MCF 10A (cell line): ENCODE measurements at regions not wholly inside any gene's neighbourhood (a gene's known extent, or its start where the extent isn't known, plus 50 kb on each side); places are given as distances from the start of the nearest gene placed in this dataset.
A peak's percentile ranks its signal among the peaks of the same experiment; 100 is the strongest.

Experiments used
- BruUV-seq: library from RNA; stranded (reverse); fragments of 400-500 nt; replicated peaks from 2 replicates; lab custom pipeline; 2021; lab: Mats Ljungman, UMichigan
- CTCF ChIA-PET: fragments of 300-600 bp; sonication (Branson Sonifier 250); formaldehyde crosslinking; extraction: SDS; loops from one replicate; lab custom pipeline; 2021; ENCODE audit warnings: antibody characterized with exemption, inconsistent platforms; lab: Yijun Ruan, JAX
- POLR2A ChIA-PET: fragments of 300-600, 350-650 bp; sonication (Branson Sonifier 250); formaldehyde crosslinking; extraction: SDS; loops from one replicate; lab custom pipeline; 2020; ENCODE audit warnings: antibody characterized with exemption, inconsistent platforms; lab: Yijun Ruan, JAX
- DNase-seq: peaks from one replicate; pipeline ENCODE4 v3.0.0-alpha.2; 2018; ENCODE audit not compliant: unreplicated experiment
- H3K27ac Mint-ChIP-seq: one replicate; pipeline ENCODE4 v1.8.0; 2022; ENCODE audit warnings: mild to moderate bottlenecking, low read depth, mixed read lengths; ENCODE audit not compliant: unreplicated experiment
- H3K27me3 Mint-ChIP-seq: one replicate; pipeline ENCODE4 v1.8.0; 2022; ENCODE audit warnings: mixed read lengths; ENCODE audit not compliant: insufficient read depth, unreplicated experiment
- H3K36me3 Mint-ChIP-seq: one replicate; pipeline ENCODE4 v1.8.0; 2022; ENCODE audit warnings: mild to moderate bottlenecking, moderate library complexity, mixed read lengths; ENCODE audit not compliant: insufficient read depth, unreplicated experiment
- H3K4me1 Mint-ChIP-seq: one replicate; pipeline ENCODE4 v1.8.0; 2022; ENCODE audit warnings: mixed read lengths; ENCODE audit not compliant: insufficient read depth, unreplicated experiment
- H3K4me3 Mint-ChIP-seq: one replicate; pipeline ENCODE4 v1.8.0; 2022; ENCODE audit warnings: mild to moderate bottlenecking, moderate library complexity, mixed read lengths; ENCODE audit not compliant: unreplicated experiment
- H3K9me3 Mint-ChIP-seq: one replicate; pipeline ENCODE4 v1.8.0; 2022; ENCODE audit warnings: mixed read lengths; ENCODE audit not compliant: unreplicated experiment
- intact Hi-C: fragments of 100-400 bp; cut with micrococcal nuclease; formaldehyde crosslinking; loops from 2 replicates; pipeline ENCODE4 v1.14.1; 2022
- TF ChIP-seq, protein P1 (sequence below): fragments of 200-600 bp; IDR thresholded peaks from one replicate; pipeline ENCODE4 v1.8.0; 2022; ENCODE audit warnings: antibody characterized with exemption, mild to moderate bottlenecking; ENCODE audit not compliant: unreplicated experiment

DNA sequence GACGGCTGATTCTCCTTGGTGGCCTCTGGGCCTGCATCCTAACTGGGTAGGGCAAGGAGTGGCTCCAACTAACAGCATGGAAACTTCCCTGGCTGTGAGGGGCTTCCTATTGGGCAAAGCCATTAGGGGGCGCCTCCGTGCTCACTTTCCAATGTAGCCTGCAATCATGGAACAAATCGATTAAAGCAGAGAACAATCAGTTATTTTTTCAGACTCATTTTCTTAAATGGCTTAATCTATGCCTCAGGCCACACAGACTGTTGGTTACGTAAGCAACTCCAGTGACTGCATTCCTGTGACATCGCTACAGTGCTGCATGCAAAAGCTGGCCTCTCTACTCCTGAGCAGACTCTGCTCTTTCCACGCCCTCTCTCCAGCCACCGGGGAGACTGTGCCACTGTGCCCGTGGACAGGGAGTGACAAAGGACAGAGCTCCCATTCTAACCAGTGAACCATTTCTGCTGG, 278.9 kb downstream of the KLF13 start:
- no peaks in the 10 kb centered on the region for H3K27me3 Mint-ChIP-seq
- H3K4me3 Mint-ChIP-seq: peak overlapping the region; percentile 17
- CTCF ChIA-PET: interaction anchor here (0.6 to 1.1 kb wide), 7 partner anchors 14 to 265 kb away, joined by 3 to 5 read pairs (median 3); partner anchors contain the start of gene OTUD7A
- peaks cover 45% of the 10 kb centered on the region for H3K4me1 Mint-ChIP-seq
- intact Hi-C loops: loop anchor here (10.0 kb wide), 1 partner anchor 701 kb away; the partner anchor contains the start of gene FAN1
- BruUV-seq: no TSS peak
- peak overlapping the region; percentile 50 for H3K27ac Mint-ChIP-seq
- POLR2A ChIA-PET: interaction anchor here (0.7 to 3.1 kb wide), 11 partner anchors 9 to 595 kb away, joined by 3 to 14 read pairs (median 5); no protein-coding TSS in a partner anchor
- peak; percentile 46 for DNase-seq
- no peaks in the 10 kb centered on the region for H3K36me3 Mint-ChIP-seq
- TF ChIP-seq, protein P1, sequence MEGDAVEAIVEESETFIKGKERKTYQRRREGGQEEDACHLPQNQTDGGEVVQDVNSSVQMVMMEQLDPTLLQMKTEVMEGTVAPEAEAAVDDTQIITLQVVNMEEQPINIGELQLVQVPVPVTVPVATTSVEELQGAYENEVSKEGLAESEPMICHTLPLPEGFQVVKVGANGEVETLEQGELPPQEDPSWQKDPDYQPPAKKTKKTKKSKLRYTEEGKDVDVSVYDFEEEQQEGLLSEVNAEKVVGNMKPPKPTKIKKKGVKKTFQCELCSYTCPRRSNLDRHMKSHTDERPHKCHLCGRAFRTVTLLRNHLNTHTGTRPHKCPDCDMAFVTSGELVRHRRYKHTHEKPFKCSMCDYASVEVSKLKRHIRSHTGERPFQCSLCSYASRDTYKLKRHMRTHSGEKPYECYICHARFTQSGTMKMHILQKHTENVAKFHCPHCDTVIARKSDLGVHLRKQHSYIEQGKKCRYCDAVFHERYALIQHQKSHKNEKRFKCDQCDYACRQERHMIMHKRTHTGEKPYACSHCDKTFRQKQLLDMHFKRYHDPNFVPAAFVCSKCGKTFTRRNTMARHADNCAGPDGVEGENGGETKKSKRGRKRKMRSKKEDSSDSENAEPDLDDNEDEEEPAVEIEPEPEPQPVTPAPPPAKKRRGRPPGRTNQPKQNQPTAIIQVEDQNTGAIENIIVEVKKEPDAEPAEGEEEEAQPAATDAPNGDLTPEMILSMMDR: no peak
- no peaks in the 10 kb centered on the region for H3K9me3 Mint-ChIP-seq

DNA sequence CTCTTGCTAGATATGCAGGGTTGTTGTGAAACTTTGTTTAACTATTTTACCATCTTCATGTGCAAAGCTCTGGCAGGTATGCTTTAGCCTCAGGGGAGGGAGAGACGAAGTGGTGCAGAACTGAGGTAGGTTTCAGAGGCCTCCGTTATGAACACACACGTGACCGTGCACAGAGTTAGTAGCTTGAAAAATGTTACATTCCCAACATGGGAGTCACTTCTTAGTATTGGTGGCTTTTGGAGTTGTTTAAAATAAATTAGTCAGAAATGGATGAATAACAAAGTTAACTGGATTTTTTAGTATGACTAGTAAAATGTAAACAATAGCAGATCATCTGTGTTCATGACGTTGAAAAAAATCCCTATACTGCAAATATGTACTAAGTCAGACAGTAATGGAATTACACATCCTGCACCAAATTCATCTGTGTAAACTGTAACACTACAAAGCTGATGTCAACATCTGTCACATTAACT, 279.6 kb downstream of the KLF13 start:
- no peak overlapping the region for H3K4me3 Mint-ChIP-seq
- BruUV-seq: no TSS peak
- peaks cover 45% of the 10 kb centered on the region for H3K4me1 Mint-ChIP-seq
- no peaks in the 10 kb centered on the region for H3K27me3 Mint-ChIP-seq
- no peaks in the 10 kb centered on the region for H3K36me3 Mint-ChIP-seq
- peak overlapping the region; percentile 50 for H3K27ac Mint-ChIP-seq
- ChIA-PET POLR2A (interaction anchor here (0.6 to 3.1 kb wide), 14 partner anchors 9 to 959 kb away, joined by 3 to 14 read pairs (median 4); no protein-coding TSS in a partner anchor), CTCF (interaction anchor here (0.8 to 1.1 kb wide), 5 partner anchors 15 to 118 kb away, joined by 3 to 5 read pairs (median 4); no protein-coding TSS in a partner anchor)
- TF ChIP-seq, protein P1: no peak
- DNase-seq: peak; percentile 77
- intact Hi-C loops: loop anchor here (10.0 kb wide), 1 partner anchor 701 kb away; the partner anchor contains the start of gene FAN1
- H3K9me3 Mint-ChIP-seq: no peaks in the 10 kb centered on the region

DNA sequence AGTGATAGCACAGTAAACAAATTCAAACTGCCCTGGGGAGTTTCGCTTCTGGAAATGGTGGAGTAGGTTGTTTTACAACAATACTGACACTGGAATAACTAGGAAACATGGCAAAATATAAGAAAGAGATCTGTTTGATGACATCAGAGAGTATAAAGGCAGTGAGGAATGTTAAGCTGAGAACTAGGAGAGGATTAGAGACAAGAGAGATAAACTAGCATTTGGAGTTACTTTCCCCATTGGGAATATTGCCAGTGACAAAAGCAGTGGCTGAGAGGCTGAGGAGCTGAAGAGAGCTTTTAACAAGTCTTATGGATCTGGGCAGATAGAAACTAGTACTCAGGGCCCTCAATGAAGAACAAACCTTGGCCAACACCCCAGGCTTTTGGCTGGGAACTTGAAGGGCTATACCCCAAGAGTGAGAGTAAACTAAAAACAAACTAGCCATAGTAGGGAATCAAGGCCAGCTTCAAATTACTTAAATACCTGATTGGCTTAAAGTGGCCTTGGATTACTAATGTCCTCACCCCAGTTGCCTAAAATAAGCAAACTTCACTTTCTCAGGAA, 280.4 kb downstream of the KLF13 start:
- H3K9me3 Mint-ChIP-seq: no peaks in the 10 kb centered on the region
- ChIA-PET CTCF (interaction anchor here (1.1 kb wide), 1 partner anchor 35 kb away, joined by 5 read pairs; no protein-coding TSS in a partner anchor), POLR2A (interaction anchor here (0.8 to 3.1 kb wide), 7 partner anchors 11 to 193 kb away, joined by 4 to 14 read pairs (median 6); no protein-coding TSS in a partner anchor)
- no peaks in the 10 kb centered on the region for H3K27me3 Mint-ChIP-seq
- no peak for DNase-seq
- no peaks in the 10 kb centered on the region for H3K36me3 Mint-ChIP-seq
- H3K4me3 Mint-ChIP-seq: no peak overlapping the region
- no TSS peak for BruUV-seq
- peak overlapping the region; percentile 50 for H3K27ac Mint-ChIP-seq
- intact Hi-C loops: loop anchor here (10.0 kb wide), 1 partner anchor 702 kb away; the partner anchor contains the start of gene FAN1
- peaks cover 45% of the 10 kb centered on the region for H3K4me1 Mint-ChIP-seq
- TF ChIP-seq, protein P1: no peak

DNA sequence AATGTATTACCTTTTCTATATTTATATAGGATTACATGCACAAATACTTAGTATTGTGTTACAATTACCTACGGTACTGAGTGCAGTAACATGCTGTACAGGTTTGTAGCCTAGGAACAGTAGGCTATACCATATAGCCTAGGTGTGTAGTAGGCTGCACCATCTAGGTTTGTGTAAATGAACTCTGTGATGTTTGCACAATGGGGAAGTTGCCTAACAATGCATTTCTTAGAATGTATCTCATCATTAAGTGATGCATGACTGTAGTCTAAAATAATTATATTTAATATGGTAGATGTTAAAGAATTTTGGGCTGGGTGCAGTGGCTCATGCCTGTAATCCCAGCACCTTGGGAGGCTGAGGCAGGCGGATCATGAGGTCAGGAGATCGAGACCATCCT, 281.0 kb downstream of the KLF13 start:
- H3K9me3 Mint-ChIP-seq: no peaks in the 10 kb centered on the region
- no peaks in the 10 kb centered on the region for H3K36me3 Mint-ChIP-seq
- ChIA-PET POLR2A (interaction anchor here (0.8 to 2.2 kb wide), 2 partner anchors 32 to 103 kb away, joined by 4 to 14 read pairs; no protein-coding TSS in a partner anchor), CTCF (interaction anchor here (1.1 kb wide), 1 partner anchor 36 kb away, joined by 5 read pairs; no protein-coding TSS in a partner anchor)
- peaks cover 45% of the 10 kb centered on the region for H3K4me1 Mint-ChIP-seq
- intact Hi-C loops: loop anchor here (10.0 kb wide), 1 partner anchor 703 kb away; the partner anchor contains the start of gene FAN1
- no peak overlapping the region for H3K27ac Mint-ChIP-seq
- no TSS peak for BruUV-seq
- no peak overlapping the region for H3K4me3 Mint-ChIP-seq
- no peaks in the 10 kb centered on the region for H3K27me3 Mint-ChIP-seq
- peak; percentile 54 for DNase-seq
- TF ChIP-seq, protein P1: no peak
